NB4 (cell line): ENCODE measurements at regions not wholly inside any gene's neighbourhood (a gene's known extent, or its start where the extent isn't known, plus 50 kb on each side); places are given as distances from the start of the nearest gene placed in this dataset.

Experiments used
- POLR2A ChIP-seq: IDR thresholded peaks from 2 replicates; pipeline ENCODE4 v1.6.1; 2011; ENCODE audit warnings: mild to moderate bottlenecking; ENCODE audit not compliant: insufficient read length; ENCODE audit errors: extremely low read depth
- TF ChIP-seq, protein P1 (sequence below): IDR thresholded peaks from one replicate; pipeline ENCODE4 v1.5.1; 2012; ENCODE audit warnings: low read depth, low read length

DNA sequence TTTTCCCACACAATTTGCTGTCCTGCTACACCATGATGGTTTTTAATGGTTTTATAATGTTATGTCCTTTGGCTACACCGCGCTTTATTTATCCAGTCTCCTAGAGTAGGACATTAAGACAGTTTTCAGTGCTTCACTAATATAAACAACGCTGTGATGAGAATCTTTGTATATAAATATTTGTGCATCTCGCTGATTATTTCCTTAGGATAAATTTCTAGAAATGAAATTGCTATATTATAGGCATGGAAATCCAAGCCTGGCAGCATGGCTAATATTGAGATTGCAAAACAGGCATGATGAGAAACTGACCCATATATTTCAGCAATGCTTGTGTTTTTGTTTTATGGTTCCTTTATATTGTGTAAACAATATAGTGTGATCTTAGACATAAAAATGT lies 81.4 kb upstream of the ATXN1 start:
- TF ChIP-seq, protein P1, sequence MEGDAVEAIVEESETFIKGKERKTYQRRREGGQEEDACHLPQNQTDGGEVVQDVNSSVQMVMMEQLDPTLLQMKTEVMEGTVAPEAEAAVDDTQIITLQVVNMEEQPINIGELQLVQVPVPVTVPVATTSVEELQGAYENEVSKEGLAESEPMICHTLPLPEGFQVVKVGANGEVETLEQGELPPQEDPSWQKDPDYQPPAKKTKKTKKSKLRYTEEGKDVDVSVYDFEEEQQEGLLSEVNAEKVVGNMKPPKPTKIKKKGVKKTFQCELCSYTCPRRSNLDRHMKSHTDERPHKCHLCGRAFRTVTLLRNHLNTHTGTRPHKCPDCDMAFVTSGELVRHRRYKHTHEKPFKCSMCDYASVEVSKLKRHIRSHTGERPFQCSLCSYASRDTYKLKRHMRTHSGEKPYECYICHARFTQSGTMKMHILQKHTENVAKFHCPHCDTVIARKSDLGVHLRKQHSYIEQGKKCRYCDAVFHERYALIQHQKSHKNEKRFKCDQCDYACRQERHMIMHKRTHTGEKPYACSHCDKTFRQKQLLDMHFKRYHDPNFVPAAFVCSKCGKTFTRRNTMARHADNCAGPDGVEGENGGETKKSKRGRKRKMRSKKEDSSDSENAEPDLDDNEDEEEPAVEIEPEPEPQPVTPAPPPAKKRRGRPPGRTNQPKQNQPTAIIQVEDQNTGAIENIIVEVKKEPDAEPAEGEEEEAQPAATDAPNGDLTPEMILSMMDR, result no peak
- TF ChIP-seq POLR2A, result no peak
